H9 (cell line): ENCODE measurements at regions not wholly inside any gene's neighbourhood (a gene's known extent, or its start where the extent isn't known, plus 50 kb on each side); places are given as distances from the start of the nearest gene placed in this dataset.

Experiments
- DNase-seq: peaks from one replicate; pipeline ENCODE4 v3.0.0-alpha.2; 2017
- H2AFZ ChIP-seq: one replicate; pipeline ENCODE4 v1.6.1; 2013; ENCODE audit warnings: mild to moderate bottlenecking, low read length, control low read depth, moderate library complexity
- H2AK5ac ChIP-seq: 2 replicates; pipeline ENCODE4 v1.6.1; 2013; ENCODE audit warnings: low read length, control low read depth, mixed read lengths; ENCODE audit not compliant: insufficient read length
- H2BK120ac ChIP-seq: one replicate; pipeline ENCODE4 v1.6.1; 2013; ENCODE audit warnings: low read depth, mild to moderate bottlenecking, low read length, control low read depth, inconsistent platforms; ENCODE audit not compliant: poor library complexity, severe bottlenecking
- H2BK12ac ChIP-seq: 2 replicates; pipeline ENCODE4 v1.6.1; 2013; ENCODE audit warnings: low read length, control low read depth, mixed read lengths, low read depth; ENCODE audit not compliant: insufficient read length
- H2BK15ac ChIP-seq: 2 replicates; pipeline ENCODE4 v1.6.1; 2013; ENCODE audit warnings: low read depth, low read length, control low read depth
- H2BK20ac ChIP-seq: one replicate; pipeline ENCODE4 v1.6.1; 2013; ENCODE audit warnings: low read depth, mild to moderate bottlenecking, low read length, control low read depth, inconsistent platforms; ENCODE audit not compliant: poor library complexity, severe bottlenecking
- H2BK5ac ChIP-seq: 2 replicates; pipeline ENCODE4 v1.6.1; 2013; ENCODE audit warnings: low read length, control low read depth, mixed read lengths; ENCODE audit not compliant: insufficient read length
- H3K14ac ChIP-seq: 2 replicates; pipeline ENCODE4 v1.6.1; 2013; ENCODE audit warnings: low read length, control low read depth; ENCODE audit not compliant: insufficient read depth
- H3K18ac ChIP-seq: 2 replicates; pipeline ENCODE4 v1.6.1; 2013; ENCODE audit warnings: low read depth, mild to moderate bottlenecking, mixed read lengths, low read length, control low read depth; ENCODE audit not compliant: insufficient read length
- H3K23ac ChIP-seq: 2 replicates; pipeline ENCODE4 v1.6.1; 2013; ENCODE audit warnings: low read length, control low read depth, mixed read lengths, low read depth; ENCODE audit not compliant: insufficient read length
- H3K23me2 ChIP-seq: 2 replicates; pipeline ENCODE4 v1.6.1; 2013; ENCODE audit warnings: low read depth, mild to moderate bottlenecking, mixed read lengths, low read length, control low read depth; ENCODE audit not compliant: insufficient read length, poor library complexity, severe bottlenecking
- H3K27ac ChIP-seq: 2 replicates; pipeline ENCODE4 v1.5.1; 2013; ENCODE audit warnings: low read length, control low read depth, mixed read lengths, low read depth; ENCODE audit not compliant: insufficient read length
- H3K27me3 ChIP-seq: 2 replicates; pipeline ENCODE4 v1.6.1; 2013; ENCODE audit warnings: low read length, control low read depth, inconsistent platforms; ENCODE audit not compliant: insufficient read depth
- H3K4ac ChIP-seq: 2 replicates; pipeline ENCODE4 v1.6.1; 2013; ENCODE audit warnings: low read depth, mild to moderate bottlenecking, control low read depth, inconsistent platforms, low read length, moderate library complexity
- H3K4me1 ChIP-seq: 2 replicates; pipeline ENCODE4 v1.6.1; 2013; ENCODE audit warnings: low read length, control low read depth, inconsistent platforms; ENCODE audit not compliant: insufficient read depth
- H3K4me2 ChIP-seq: 2 replicates; pipeline ENCODE4 v1.6.1; 2013; ENCODE audit warnings: low read length, control low read depth, mixed read lengths; ENCODE audit not compliant: insufficient read length, insufficient read depth
- H3K56ac ChIP-seq: 2 replicates; pipeline ENCODE4 v1.6.1; 2013; ENCODE audit warnings: low read depth, mild to moderate bottlenecking, mixed read lengths, low read length, control low read depth; ENCODE audit not compliant: insufficient read length
- H3K79me1 ChIP-seq: 2 replicates; pipeline ENCODE4 v1.6.1; 2013; ENCODE audit warnings: low read depth, mild to moderate bottlenecking, moderate library complexity, low read length, control low read depth, inconsistent platforms; ENCODE audit not compliant: insufficient read depth, poor library complexity, severe bottlenecking
- H3K79me2 ChIP-seq: 2 replicates; pipeline ENCODE4 v1.6.1; 2013; ENCODE audit warnings: low read length, control low read depth, inconsistent platforms; ENCODE audit not compliant: insufficient read depth
- H3K9ac ChIP-seq: 2 replicates; pipeline ENCODE4 v1.6.1; 2013; ENCODE audit warnings: low read length, control low read depth, mixed read lengths; ENCODE audit not compliant: insufficient read length; ENCODE audit errors: extremely low read depth
- H3K9me3 ChIP-seq: one replicate; pipeline ENCODE4 v1.6.1; 2013; ENCODE audit warnings: low read depth, low read length, inconsistent platforms; ENCODE audit not compliant: control insufficient read depth
- H3T11ph ChIP-seq: one replicate; pipeline ENCODE4 v1.6.1; 2013; ENCODE audit warnings: mild to moderate bottlenecking, low read length, control low read depth, inconsistent platforms
- H4K20me1 ChIP-seq: one replicate; pipeline ENCODE4 v1.6.1; 2013; ENCODE audit not compliant: control insufficient read depth, insufficient read length, insufficient read depth
- H4K5ac ChIP-seq: 2 replicates; pipeline ENCODE4 v1.6.1; 2013; ENCODE audit warnings: low read depth, mild to moderate bottlenecking, mixed read lengths, low read length, control low read depth; ENCODE audit not compliant: insufficient read length
- H4K8ac ChIP-seq: replicated peaks from 2 replicates; pipeline ENCODE4 v1.6.1; 2013; ENCODE audit warnings: low read length, control low read depth, mixed read lengths, low read depth; ENCODE audit not compliant: insufficient read length
- H4K91ac ChIP-seq: 2 replicates; pipeline ENCODE4 v1.6.1; 2013; ENCODE audit warnings: low read depth, mild to moderate bottlenecking, moderate library complexity, mixed read lengths, low read length, control low read depth; ENCODE audit not compliant: insufficient read length
- H3K27ac Mint-ChIP-seq, 3 experiments: 2 replicates in 2 of 3; 3 replicates in 1 of 3; pipeline ENCODE4 v1.8.0; 2020 to 2021; ENCODE audit warnings: mixed read lengths in 3 of 3, mild to moderate bottlenecking in 1 of 3, moderate library complexity in 1 of 3
- H3K27me3 Mint-ChIP-seq: 2 replicates; pipeline ENCODE4 v1.8.0; 2021; ENCODE audit warnings: low read depth, mild to moderate bottlenecking, moderate library complexity, mixed read lengths
- H3K36me3 Mint-ChIP-seq, 3 experiments: 2 replicates in 2 of 3; 3 replicates in 1 of 3; pipeline ENCODE4 v1.8.0; 2020 to 2021; ENCODE audit warnings: low read depth in 3 of 3, mixed read lengths in 3 of 3; ENCODE audit not compliant: insufficient read depth in 1 of 3
- H3K4me1 Mint-ChIP-seq, 2 experiments: 2 replicates each; pipeline ENCODE4 v1.8.0; 2020; ENCODE audit warnings: mixed read lengths in 2 of 2
- H3K4me3 Mint-ChIP-seq, 2 experiments: 2 replicates in 1 of 2; 3 replicates in 1 of 2; pipeline ENCODE4 v1.8.0; 2020 to 2021; ENCODE audit warnings: mild to moderate bottlenecking in 2 of 2, mixed read lengths in 2 of 2, moderate library complexity in 1 of 2
- H3K9me3 Mint-ChIP-seq, 2 experiments: 2 replicates in 1 of 2; 3 replicates in 1 of 2; pipeline ENCODE4 v1.8.0; 2020; ENCODE audit warnings: mild to moderate bottlenecking in 2 of 2, mixed read lengths in 2 of 2, moderate library complexity in 1 of 2
- CTCF ChIP-seq: fragments of 200-600 bp; sonication (generic); conservative IDR thresholded peaks from 3 replicates; pipeline ENCODE4 v1.8.0; 2021; ENCODE audit warnings: antibody characterized with exemption, mild to moderate bottlenecking
- WGBS: extraction: QIAGEN DNeasy Blood & Tissue Kit; methylation state at CpG from one replicate; pipeline ENCODE4 v1.1.7; 2013; ENCODE audit warnings: missing lambda C conversion rate, low lambda C conversion rate, mixed read lengths; ENCODE audit not compliant: insufficient read length; ENCODE audit errors: extremely low coverage; 5-methylcytosine and 5-hydroxymethylcytosine counted together

- H3K4me3 Mint-ChIP-seq, result no peak overlapping the region
Measured at GRCh38 chr10:3578159-3578558, 206.8 kb downstream of the KLF6 start.

More at GRCh38 chr10:3578159-3578558, 206.8 kb downstream of the KLF6 start:
- H4K8ac ChIP-seq, result peak overlapping the region; percentile 69
- H3K23ac ChIP-seq, result no peak overlapping the region
- no peak overlapping the region for H3K27ac ChIP-seq
- no peaks in the 10 kb centered on the region for H3K23me2 ChIP-seq
- no peak overlapping the region for H2BK120ac ChIP-seq
- H4K91ac ChIP-seq, result no peak overlapping the region
- no peaks in the 10 kb centered on the region for H3K9me3 Mint-ChIP-seq
- H2AK5ac ChIP-seq, result no peak overlapping the region
- peaks cover 19% of the 10 kb centered on the region in 2 experiments for H3K4me1 Mint-ChIP-seq
- H3K79me2 ChIP-seq, result no peaks in the 10 kb centered on the region
- H3K56ac ChIP-seq, result no peak overlapping the region
- H3K14ac ChIP-seq, result no peak overlapping the region
- no peak for TF ChIP-seq CTCF
- no peak overlapping the region for H2BK20ac ChIP-seq
- H3K27ac Mint-ChIP-seq, result no peak overlapping the region
- no peaks in the 10 kb centered on the region for H3K79me1 ChIP-seq
- no peak overlapping the region for H3K4me2 ChIP-seq
- no peaks in the 10 kb centered on the region for H4K20me1 ChIP-seq
- no peak overlapping the region for H2BK15ac ChIP-seq
- H2AFZ ChIP-seq, result no peak overlapping the region
- no peak overlapping the region for H2BK12ac ChIP-seq
- no peak overlapping the region for H3K18ac ChIP-seq
- no peak for DNase-seq
- no peaks in the 10 kb centered on the region for H3K9me3 ChIP-seq
- no peaks in the 10 kb centered on the region; the same call in 1 of the 2 replicates for H3K27me3 ChIP-seq
- H2BK5ac ChIP-seq, result no peak overlapping the region
- no peaks in the 10 kb centered on the region; the same call in 1 of the 2 replicates for H3K27me3 Mint-ChIP-seq
- H3T11ph ChIP-seq, result no peak overlapping the region
- no peaks in the 10 kb centered on the region for H3K36me3 Mint-ChIP-seq
- H3K4me1 ChIP-seq, result peaks cover 2% of the 10 kb centered on the region; the same call in 1 of the 2 replicates
- H3K9ac ChIP-seq, result no peak overlapping the region
- H3K4ac ChIP-seq, result no peak overlapping the region
- no CpG with 5 or more reads among the region's 3 CpGs for WGBS
- no peak overlapping the region for H4K5ac ChIP-seq
